Thoracic aorta (tissue), 2 donors: ENCODE measurements at regions not wholly inside any gene's neighbourhood (a gene's known extent, or its start where the extent isn't known, plus 50 kb on each side); places are given as distances from the start of the nearest gene placed in this dataset.

Experiments
- ATAC-seq: fragments of 150-250 bp; one replicate; pipeline ENCODE4 v1.8.0; 2017; ENCODE audit warnings: low read depth; ENCODE audit not compliant: insufficient number of reproducible peaks, low FRiP score
- DNase-seq: peaks from one replicate; pipeline ENCODE4 v3.0.0-alpha.2; 2020; ENCODE audit warnings: low spot score
- H3K27ac ChIP-seq, 2 donors: fragments of 200-600 bp; sonication (generic); 1 replicate in 1 of 2; 2 replicates in 1 of 2; pipeline ENCODE4 v1.5.1; 2016; ENCODE audit warnings: mild to moderate bottlenecking in 2 of 2, moderate library complexity in 2 of 2
- H3K27me3 ChIP-seq: fragments of 200-600 bp; sonication (generic); replicated peaks from 2 replicates; pipeline ENCODE4 v1.6.0; 2016; ENCODE audit warnings: mild to moderate bottlenecking; ENCODE audit not compliant: insufficient read depth
- H3K36me3 ChIP-seq: fragments of 200-600 bp; sonication (generic); one replicate; pipeline ENCODE4 v1.5.1; 2016
- H3K4me1 ChIP-seq, 2 donors: fragments of 200-600 bp; sonication (generic); 1 replicate in 1 of 2; 2 replicates in 1 of 2; pipeline versions ENCODE4 v1.5.1 to v1.6.0; 2016; ENCODE audit warnings: low read depth in 2 of 2, mild to moderate bottlenecking in 1 of 2; ENCODE audit not compliant: control insufficient read depth in 1 of 2
- H3K4me3 ChIP-seq: fragments of 200-600 bp; sonication (generic); 2 replicates; pipeline ENCODE4 v1.5.1; 2016; ENCODE audit warnings: mild to moderate bottlenecking
- H3K9me3 ChIP-seq: fragments of 200-600 bp; sonication (generic); 2 replicates; pipeline ENCODE4 v1.5.1; 2016
- TF ChIP-seq, protein P1 (sequence below): fragments of 200-600 bp; sonication (generic); IDR thresholded peaks from one replicate; pipeline ENCODE4 v1.5.1; 2019; ENCODE audit warnings: antibody characterized with exemption

DNA sequence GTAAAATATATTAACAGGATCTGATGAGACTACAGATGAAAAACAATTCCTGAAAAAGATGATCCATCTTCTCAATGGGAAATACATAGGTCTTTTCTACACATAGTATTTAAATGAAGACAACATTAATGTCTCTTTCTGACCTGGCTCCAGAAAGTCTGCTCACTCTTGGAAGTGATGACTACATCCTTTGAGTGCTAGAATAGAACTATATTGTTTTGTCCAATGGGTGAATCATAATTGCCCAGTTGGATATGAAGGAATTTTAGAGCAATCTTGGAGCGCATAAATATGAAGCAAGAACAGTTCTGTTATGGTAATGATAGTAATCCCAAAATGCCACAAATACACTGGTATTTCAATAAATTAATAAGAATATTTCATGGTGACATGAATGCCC lies 322.1 kb downstream of the DEPDC1B start:
- H3K36me3 ChIP-seq = no peaks in the 10 kb centered on the region
- H3K27me3 ChIP-seq = no peaks in the 10 kb centered on the region
- TF ChIP-seq, protein P1, sequence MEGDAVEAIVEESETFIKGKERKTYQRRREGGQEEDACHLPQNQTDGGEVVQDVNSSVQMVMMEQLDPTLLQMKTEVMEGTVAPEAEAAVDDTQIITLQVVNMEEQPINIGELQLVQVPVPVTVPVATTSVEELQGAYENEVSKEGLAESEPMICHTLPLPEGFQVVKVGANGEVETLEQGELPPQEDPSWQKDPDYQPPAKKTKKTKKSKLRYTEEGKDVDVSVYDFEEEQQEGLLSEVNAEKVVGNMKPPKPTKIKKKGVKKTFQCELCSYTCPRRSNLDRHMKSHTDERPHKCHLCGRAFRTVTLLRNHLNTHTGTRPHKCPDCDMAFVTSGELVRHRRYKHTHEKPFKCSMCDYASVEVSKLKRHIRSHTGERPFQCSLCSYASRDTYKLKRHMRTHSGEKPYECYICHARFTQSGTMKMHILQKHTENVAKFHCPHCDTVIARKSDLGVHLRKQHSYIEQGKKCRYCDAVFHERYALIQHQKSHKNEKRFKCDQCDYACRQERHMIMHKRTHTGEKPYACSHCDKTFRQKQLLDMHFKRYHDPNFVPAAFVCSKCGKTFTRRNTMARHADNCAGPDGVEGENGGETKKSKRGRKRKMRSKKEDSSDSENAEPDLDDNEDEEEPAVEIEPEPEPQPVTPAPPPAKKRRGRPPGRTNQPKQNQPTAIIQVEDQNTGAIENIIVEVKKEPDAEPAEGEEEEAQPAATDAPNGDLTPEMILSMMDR = no peak
- peak overlapping the region; percentile 80 to 86 for H3K27ac ChIP-seq
- no peak overlapping the region for H3K4me3 ChIP-seq
- DNase-seq (no peak), ATAC-seq (no peak)
- peaks cover 11 to 48% of the 10 kb centered on the region in 2 donors for H3K4me1 ChIP-seq
- H3K9me3 ChIP-seq = no peaks in the 10 kb centered on the region

DNA sequence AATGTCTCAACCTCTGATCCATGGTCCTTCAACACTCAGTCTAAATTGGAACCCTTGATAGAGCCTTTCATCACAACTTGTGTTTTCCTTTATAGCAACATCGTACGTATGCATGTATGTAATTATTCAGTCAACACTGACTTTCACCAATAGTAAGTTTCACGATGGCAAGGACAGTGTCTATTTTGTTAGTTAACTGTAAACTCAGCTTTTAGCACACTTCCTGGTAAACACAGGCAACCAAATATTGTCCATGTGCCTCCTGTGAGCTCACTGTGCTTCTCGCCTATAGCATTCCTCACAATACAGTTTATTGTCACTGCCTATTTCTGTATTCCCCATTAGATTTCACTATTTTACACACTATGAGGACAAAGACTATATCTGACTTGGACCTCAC lies 323.1 kb downstream of the DEPDC1B start:
- DNase-seq (no peak), ATAC-seq (no peak)
- no peaks in the 10 kb centered on the region for H3K36me3 ChIP-seq
- H3K27ac ChIP-seq = peak overlapping the region in 1 of 2 donors; percentile 14
- H3K4me1 ChIP-seq = peaks cover 11 to 40% of the 10 kb centered on the region in 2 donors
- H3K9me3 ChIP-seq = no peaks in the 10 kb centered on the region
- H3K4me3 ChIP-seq = no peak overlapping the region
- TF ChIP-seq, protein P1 = no peak
- no peaks in the 10 kb centered on the region for H3K27me3 ChIP-seq

DNA sequence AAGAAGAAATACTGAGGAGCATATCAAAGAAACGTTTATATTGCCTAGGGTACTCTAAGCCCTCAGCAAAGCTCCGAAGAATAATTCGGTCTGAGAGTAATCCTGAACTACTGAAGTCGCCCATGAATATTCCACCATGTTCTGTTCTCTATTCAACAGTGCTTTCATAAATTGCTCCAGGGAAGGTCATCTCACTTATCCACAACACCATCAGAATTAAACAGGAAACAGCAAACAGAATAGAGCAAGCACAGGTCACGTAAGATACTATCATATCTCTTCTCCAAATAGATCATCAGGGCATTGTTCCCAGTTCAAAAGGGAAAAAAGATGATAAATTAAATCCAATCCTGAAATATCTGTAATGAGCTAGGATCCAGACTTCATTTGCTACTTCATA lies 325.6 kb downstream of the DEPDC1B start:
- TF ChIP-seq, protein P1 = no peak
- Histone ChIP-seq H3K27ac (no peak overlapping the region), H3K9me3 (no peaks in the 10 kb centered on the region), H3K36me3 (no peaks in the 10 kb centered on the region), H3K4me3 (no peak overlapping the region), H3K4me1 (peaks cover 11 to 39% of the 10 kb centered on the region in 2 donors), H3K27me3 (no peaks in the 10 kb centered on the region)
- DNase-seq (no peak), ATAC-seq (no peak)

DNA sequence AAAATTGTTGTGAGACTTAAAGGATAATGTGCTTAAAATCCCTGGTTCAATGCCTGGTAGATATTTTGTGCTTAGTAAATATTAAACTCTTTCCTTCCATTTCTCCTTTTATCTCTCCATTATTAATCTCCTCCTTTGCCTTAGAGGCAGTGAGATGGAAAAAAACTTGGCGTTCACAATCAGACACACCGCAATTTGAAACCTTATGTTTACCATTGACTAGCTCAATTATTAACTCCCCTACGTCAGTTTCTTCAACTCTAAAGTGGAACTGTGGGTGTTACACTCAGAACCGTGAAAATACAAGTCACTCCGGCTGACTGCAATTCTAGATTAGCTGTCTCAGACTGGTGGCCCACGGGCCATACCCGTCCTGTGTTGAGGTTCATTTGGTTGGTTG lies 327.2 kb downstream of the DEPDC1B start:
- ATAC-seq = no peak
- no peaks in the 10 kb centered on the region for H3K27me3 ChIP-seq
- DNase-seq = no peak
- H3K27ac ChIP-seq = no peak overlapping the region
- TF ChIP-seq, protein P1 = no peak
- H3K36me3 ChIP-seq = no peaks in the 10 kb centered on the region
- H3K4me3 ChIP-seq = no peak overlapping the region
- peaks cover 1 to 23% of the 10 kb centered on the region in 2 donors for H3K4me1 ChIP-seq
- H3K9me3 ChIP-seq = no peaks in the 10 kb centered on the region

DNA sequence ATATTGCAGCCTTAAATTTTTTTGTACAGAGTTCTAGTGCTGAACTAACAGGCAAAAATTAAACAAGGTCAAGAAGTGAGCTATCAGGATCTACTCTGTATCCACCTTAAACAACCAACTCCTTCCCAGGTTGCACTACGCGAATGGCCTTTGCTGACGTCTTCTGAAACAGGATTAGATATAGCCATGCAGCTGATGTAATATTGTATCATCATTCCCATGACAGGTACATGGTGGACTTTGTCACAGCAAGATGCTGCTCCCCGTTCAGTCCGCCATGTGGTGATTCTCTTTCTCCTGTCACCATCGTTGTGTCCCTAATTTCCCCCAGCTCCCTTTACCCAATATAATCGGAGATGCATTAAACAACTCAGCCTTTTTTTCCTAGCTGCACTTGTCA lies 328.9 kb downstream of the DEPDC1B start:
- no peaks in the 10 kb centered on the region for H3K9me3 ChIP-seq
- no peaks in the 10 kb centered on the region for H3K27me3 ChIP-seq
- DNase-seq = no peak
- H3K4me3 ChIP-seq = no peak overlapping the region
- TF ChIP-seq, protein P1 = no peak
- H3K27ac ChIP-seq = no peak overlapping the region
- peaks cover 2 to 22% of the 10 kb centered on the region in 2 donors for H3K4me1 ChIP-seq
- H3K36me3 ChIP-seq = no peaks in the 10 kb centered on the region
- no peak for ATAC-seq
